A673 (cell line): ENCODE measurements at regions not wholly inside any gene's neighbourhood (a gene's known extent, or its start where the extent isn't known, plus 50 kb on each side); places are given as distances from the start of the nearest gene placed in this dataset.

Source experiments
- EZH2 ChIP-seq: fragments of 200-600 bp; sonication (generic); IDR thresholded peaks from 2 replicates; pipeline ENCODE4 v1.6.1; 2017; ENCODE audit warnings: borderline replicate concordance, low read depth, mild to moderate bottlenecking, mixed read lengths, antibody characterized with exemption, low read length; ENCODE audit not compliant: poor library complexity, severe bottlenecking
- TF ChIP-seq, protein P1 (sequence below): fragments of 300-800, 200-600 bp; sonication (generic); conservative IDR thresholded peaks from 2 replicates; pipeline ENCODE4 v1.5.1; 2017; ENCODE audit warnings: low read depth, mild to moderate bottlenecking, antibody characterized with exemption, low read length, moderate library complexity, mixed read lengths

- TF ChIP-seq, protein P1, sequence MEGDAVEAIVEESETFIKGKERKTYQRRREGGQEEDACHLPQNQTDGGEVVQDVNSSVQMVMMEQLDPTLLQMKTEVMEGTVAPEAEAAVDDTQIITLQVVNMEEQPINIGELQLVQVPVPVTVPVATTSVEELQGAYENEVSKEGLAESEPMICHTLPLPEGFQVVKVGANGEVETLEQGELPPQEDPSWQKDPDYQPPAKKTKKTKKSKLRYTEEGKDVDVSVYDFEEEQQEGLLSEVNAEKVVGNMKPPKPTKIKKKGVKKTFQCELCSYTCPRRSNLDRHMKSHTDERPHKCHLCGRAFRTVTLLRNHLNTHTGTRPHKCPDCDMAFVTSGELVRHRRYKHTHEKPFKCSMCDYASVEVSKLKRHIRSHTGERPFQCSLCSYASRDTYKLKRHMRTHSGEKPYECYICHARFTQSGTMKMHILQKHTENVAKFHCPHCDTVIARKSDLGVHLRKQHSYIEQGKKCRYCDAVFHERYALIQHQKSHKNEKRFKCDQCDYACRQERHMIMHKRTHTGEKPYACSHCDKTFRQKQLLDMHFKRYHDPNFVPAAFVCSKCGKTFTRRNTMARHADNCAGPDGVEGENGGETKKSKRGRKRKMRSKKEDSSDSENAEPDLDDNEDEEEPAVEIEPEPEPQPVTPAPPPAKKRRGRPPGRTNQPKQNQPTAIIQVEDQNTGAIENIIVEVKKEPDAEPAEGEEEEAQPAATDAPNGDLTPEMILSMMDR: no peak
- TF ChIP-seq EZH2: no peak
Observed at GRCh38 chr18:47718646-47719045, 211.8 kb downstream of the SMAD2 start.
